ENCODE measurements at regions not wholly inside any gene's neighbourhood (a gene's known extent, or its start where the extent isn't known, plus 50 kb on each side); places are given as distances from the start of the nearest gene placed in this dataset.

DNA sequence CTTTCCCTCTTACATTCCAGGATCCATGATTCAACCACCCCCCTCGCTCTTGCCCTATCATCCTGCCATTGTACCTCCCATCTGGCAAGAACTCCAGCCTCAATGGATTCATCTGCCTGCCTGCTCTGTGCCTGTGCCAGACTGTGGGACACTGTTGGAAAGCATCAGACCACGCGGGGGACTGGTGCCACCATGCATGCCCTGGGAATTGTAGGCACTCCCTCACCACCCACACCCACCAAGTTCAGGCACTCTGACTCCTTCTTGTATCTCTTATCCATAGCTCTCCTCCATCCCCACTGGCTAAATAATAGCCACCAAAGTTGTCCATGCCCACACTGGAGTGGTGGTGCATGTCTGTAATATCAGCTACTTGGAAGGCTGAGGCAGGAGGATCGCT is 143.8 kb downstream of the TPRA1 start:
- intact Hi-C loops (cut with DNase I; ENCODE audit: low total_unique reads) = no loop called here
- no peaks in the 10 kb centered on the region for H3K27me3 ChIP-seq
- TF ChIP-seq POLR2A (IDR thresholded peaks at IDR 0.05) = no peak
- TF ChIP-seq, protein P1, sequence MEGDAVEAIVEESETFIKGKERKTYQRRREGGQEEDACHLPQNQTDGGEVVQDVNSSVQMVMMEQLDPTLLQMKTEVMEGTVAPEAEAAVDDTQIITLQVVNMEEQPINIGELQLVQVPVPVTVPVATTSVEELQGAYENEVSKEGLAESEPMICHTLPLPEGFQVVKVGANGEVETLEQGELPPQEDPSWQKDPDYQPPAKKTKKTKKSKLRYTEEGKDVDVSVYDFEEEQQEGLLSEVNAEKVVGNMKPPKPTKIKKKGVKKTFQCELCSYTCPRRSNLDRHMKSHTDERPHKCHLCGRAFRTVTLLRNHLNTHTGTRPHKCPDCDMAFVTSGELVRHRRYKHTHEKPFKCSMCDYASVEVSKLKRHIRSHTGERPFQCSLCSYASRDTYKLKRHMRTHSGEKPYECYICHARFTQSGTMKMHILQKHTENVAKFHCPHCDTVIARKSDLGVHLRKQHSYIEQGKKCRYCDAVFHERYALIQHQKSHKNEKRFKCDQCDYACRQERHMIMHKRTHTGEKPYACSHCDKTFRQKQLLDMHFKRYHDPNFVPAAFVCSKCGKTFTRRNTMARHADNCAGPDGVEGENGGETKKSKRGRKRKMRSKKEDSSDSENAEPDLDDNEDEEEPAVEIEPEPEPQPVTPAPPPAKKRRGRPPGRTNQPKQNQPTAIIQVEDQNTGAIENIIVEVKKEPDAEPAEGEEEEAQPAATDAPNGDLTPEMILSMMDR (IDR thresholded peaks at IDR 0.05) = no peak
- H3K27ac ChIP-seq = no peak overlapping the region
- no peak overlapping the region for H3K4me3 ChIP-seq
- no peak for DNase-seq
- H3K9me3 ChIP-seq = no peaks in the 10 kb centered on the region
- H3K4me1 ChIP-seq = no peaks in the 10 kb centered on the region
- H3K36me3 ChIP-seq (ENCODE audit: low read depth, missing control alignments) = no peaks in the 10 kb centered on the region
- WGBS, 2 donors = 92 to 94% methylated on average over 4 of the region's 4 CpGs

DNA sequence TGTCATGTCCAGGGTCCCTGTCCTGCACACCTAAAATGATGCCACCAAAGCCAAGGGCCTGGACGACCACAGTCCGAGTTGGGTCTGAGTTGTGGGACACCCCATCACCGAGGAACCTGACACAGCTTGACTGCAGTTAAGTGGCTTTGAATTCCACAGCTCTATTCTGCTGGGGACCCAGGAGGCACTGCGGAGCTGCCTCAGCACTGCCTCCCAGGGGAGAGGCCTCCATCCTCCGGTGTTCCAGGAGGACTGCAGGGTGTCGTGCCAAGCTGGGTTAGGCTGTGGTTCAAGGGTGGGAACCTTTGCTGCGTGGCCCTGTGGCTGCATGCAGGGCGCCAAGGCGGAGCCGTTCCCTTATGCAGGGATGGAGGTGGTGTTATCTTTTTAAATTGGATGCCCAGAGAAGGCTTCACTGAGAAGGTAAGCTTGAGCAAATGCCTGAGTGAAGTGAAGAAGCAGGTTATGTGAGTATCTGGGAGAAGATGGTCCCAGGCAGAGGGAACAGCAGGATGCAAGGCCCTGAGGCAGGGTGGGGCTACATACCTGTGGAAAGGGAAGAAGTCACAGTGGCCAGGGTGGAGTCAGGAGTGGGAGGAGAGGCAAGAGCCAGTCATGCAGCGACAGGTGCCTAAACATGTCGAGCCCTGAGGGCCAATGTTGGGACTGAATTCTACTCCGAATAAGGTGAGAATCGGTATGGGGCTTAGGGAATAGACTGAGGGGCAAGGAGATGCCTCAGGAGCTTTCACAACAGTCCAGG is 144.8 kb downstream of the TPRA1 start:
- no peak for DNase-seq

DNA sequence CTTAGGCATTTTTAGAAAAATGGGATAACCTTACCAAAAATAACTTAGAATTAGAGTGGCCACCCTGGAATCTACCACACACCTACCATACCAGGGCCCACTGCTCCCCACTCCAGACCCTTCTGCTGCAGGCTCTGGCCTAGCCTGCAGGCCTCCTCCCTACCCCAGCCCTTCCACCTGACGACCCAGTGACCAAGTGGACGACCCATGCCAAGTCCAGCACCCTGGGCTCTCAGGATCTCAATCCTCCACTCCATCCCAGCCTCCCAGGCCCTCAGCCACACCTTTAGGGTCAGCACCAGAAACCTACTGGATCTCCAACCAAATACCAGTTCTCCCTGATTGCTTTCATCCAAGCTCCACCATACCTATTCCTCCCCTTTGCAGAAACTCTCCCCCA is 145.8 kb downstream of the TPRA1 start:
- Histone ChIP-seq H3K4me1 (no peaks in the 10 kb centered on the region), H3K27me3 (no peaks in the 10 kb centered on the region), H3K4me3 (no peak overlapping the region), H3K36me3 (ENCODE audit: low read depth, missing control alignments) (no peaks in the 10 kb centered on the region), H3K9me3 (no peaks in the 10 kb centered on the region), H3K27ac (no peak overlapping the region)
- intact Hi-C loops (cut with DNase I; ENCODE audit: low total_unique reads) = no loop called here
- no peak for DNase-seq
- TF ChIP-seq POLR2A (IDR thresholded peaks at IDR 0.05) = no peak
- TF ChIP-seq, protein P1 (IDR thresholded peaks at IDR 0.05) = no peak
- WGBS, 2 donors = 89 to 93% methylated on average over 2 of the region's 2 CpGs

More for the DNA sequence above, 144.8 kb downstream of the TPRA1 start:
- no peaks in the 10 kb centered on the region for H3K4me1 ChIP-seq
- no peaks in the 10 kb centered on the region for H3K9me3 ChIP-seq
- intact Hi-C loops (cut with DNase I; ENCODE audit: low total_unique reads) = no loop called here
- H3K27me3 ChIP-seq = no peaks in the 10 kb centered on the region
- no peaks in the 10 kb centered on the region for H3K36me3 ChIP-seq (ENCODE audit: low read depth, missing control alignments)
- no peak overlapping the region for H3K4me3 ChIP-seq
- H3K27ac ChIP-seq = no peak overlapping the region
- TF ChIP-seq, protein P1 (IDR thresholded peaks at IDR 0.05) = no peak
- TF ChIP-seq POLR2A (IDR thresholded peaks at IDR 0.05) = no peak
- WGBS, 2 donors = 90 to 92% methylated on average over 8 to 14 of the region's 14 CpGs

DNA sequence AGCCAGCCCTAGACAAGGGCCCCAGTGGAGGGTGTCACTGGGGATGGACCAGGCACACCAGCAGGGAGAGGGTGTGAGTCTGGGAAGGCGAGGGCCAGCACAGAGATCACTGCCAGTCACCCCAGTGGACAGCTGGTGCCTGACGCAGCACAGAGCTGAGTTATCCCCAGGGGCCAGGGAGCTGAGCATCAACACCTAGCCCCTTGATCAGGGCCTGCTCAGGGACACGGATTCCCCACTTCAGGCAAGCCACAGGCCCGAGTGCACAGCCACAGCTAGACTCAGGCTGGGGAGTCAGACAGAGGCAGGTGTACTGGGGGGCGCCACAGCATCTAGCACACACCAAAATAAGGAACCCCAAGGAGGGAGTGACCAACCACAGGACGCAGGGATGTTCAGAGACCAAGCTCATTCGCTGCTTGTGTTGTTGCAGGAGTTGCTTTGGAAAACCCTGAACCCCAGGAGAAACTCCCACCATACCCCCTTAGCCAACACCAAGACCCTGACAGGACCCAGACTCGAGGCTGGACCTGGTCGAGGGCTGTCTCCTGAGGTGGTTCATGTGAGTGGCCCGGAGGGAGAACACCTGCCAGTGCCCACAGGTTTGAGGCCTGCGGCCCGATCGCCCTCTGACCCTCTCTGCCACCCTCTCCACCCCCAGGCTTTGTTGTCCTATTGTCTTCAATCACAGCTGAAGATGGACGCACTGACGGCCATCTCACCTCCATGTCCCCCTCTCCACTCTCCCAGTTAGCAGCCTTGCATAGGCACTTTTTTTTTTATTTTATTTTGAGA is 146.8 kb downstream of the TPRA1 start:
- Histone ChIP-seq H3K9me3 (no peaks in the 10 kb centered on the region), H3K27ac (no peak overlapping the region), H3K27me3 (no peaks in the 10 kb centered on the region), H3K4me3 (no peak overlapping the region), H3K4me1 (no peaks in the 10 kb centered on the region), H3K36me3 (ENCODE audit: low read depth, missing control alignments) (no peaks in the 10 kb centered on the region)
- 91 to 93% methylated on average over 9 to 15 of the region's 15 CpGs for WGBS, 2 donors
- no peak for DNase-seq
- intact Hi-C loops (cut with DNase I; ENCODE audit: low total_unique reads) = no loop called here
- TF ChIP-seq POLR2A (IDR thresholded peaks at IDR 0.05) = no peak
- TF ChIP-seq, protein P1 (IDR thresholded peaks at IDR 0.05) = no peak

All from testis (tissue), 2 donors.